OCI-LY1 (cell line): ENCODE measurements at regions not wholly inside any gene's neighbourhood (a gene's known extent, or its start where the extent isn't known, plus 50 kb on each side); places are given as distances from the start of the nearest gene placed in this dataset.

Source experiments
- H2AFZ ChIP-seq: fragments of 200-600 bp; sonication (generic), shearing (Covaris generic); 2 replicates; pipeline ENCODE4 v1.6.0; 2014; ENCODE audit warnings: antibody characterized with exemption, mild to moderate bottlenecking, low read length
- H3F3A ChIP-seq: fragments of 200-600 bp; sonication (generic), shearing (Covaris generic); 2 replicates; pipeline ENCODE4 v1.6.0; 2014; ENCODE audit warnings: mild to moderate bottlenecking, antibody characterized with exemption, low read length, moderate library complexity; ENCODE audit not compliant: insufficient read depth
- H3K27ac ChIP-seq: fragments of 200-600 bp; sonication (generic); 2 replicates; pipeline ENCODE4 v1.5.1; 2014; ENCODE audit warnings: low read length, mixed run types, mild to moderate bottlenecking, low read depth; ENCODE audit not compliant: poor library complexity, severe bottlenecking
- H3K27me3 ChIP-seq: fragments of 200-600 bp; sonication (generic); 2 replicates; pipeline ENCODE4 v1.6.0; 2014; ENCODE audit warnings: antibody characterized with exemption, mild to moderate bottlenecking, low read length, moderate library complexity; ENCODE audit not compliant: insufficient read depth
- H3K36me3 ChIP-seq: fragments of 200-600 bp; sonication (generic); 2 replicates; pipeline ENCODE4 v1.6.1; 2014; ENCODE audit warnings: mild to moderate bottlenecking, antibody characterized with exemption, low read length, moderate library complexity, mixed read lengths; ENCODE audit not compliant: insufficient read depth
- H3K4me1 ChIP-seq: fragments of 200-600 bp; sonication (generic); 2 replicates; pipeline ENCODE4 v1.5.1; 2014; ENCODE audit warnings: mild to moderate bottlenecking, low read length, moderate library complexity; ENCODE audit not compliant: insufficient read depth, severe bottlenecking
- H3K4me2 ChIP-seq: fragments of 200-600 bp; sonication (generic), shearing (Covaris generic); 2 replicates; pipeline ENCODE4 v1.6.1; 2014; ENCODE audit warnings: low read length
- H3K4me3 ChIP-seq: fragments of 200-600 bp; sonication (generic); 2 replicates; pipeline ENCODE4 v1.5.1; 2014; ENCODE audit warnings: low read length, low read depth, mild to moderate bottlenecking, mixed read lengths; ENCODE audit not compliant: poor library complexity, severe bottlenecking
- H3K79me2 ChIP-seq: fragments of 200-600 bp; shearing (Covaris generic); 2 replicates; pipeline ENCODE4 v1.6.1; 2016; ENCODE audit warnings: mixed run types, low read length, mixed read lengths; ENCODE audit not compliant: insufficient read depth
- H3K9ac ChIP-seq: fragments of 200-600 bp; sonication (generic), shearing (Covaris generic); 2 replicates; pipeline ENCODE4 v1.6.1; 2014; ENCODE audit warnings: mild to moderate bottlenecking, low read length, mixed read lengths
- H3K9me2 ChIP-seq: fragments of 200-600 bp; sonication (generic), shearing (Covaris generic); 2 replicates; pipeline ENCODE4 v1.6.1; 2014; ENCODE audit warnings: low read depth, mild to moderate bottlenecking, low read length, mixed read lengths
- H3K9me3 ChIP-seq: fragments of 200-600 bp; shearing (Covaris generic); 2 replicates; pipeline ENCODE4 v1.6.1; 2014; ENCODE audit warnings: low read length, mixed read lengths
- H4K20me1 ChIP-seq: fragments of 200-600 bp; sonication (generic), shearing (Covaris generic); 2 replicates; pipeline ENCODE4 v1.6.0; 2016; ENCODE audit warnings: mild to moderate bottlenecking, low read length; ENCODE audit not compliant: insufficient read depth
- CTCF ChIP-seq: fragments of 200-600 bp; sonication (generic), shearing (Covaris generic); IDR thresholded peaks from 2 replicates; pipeline ENCODE4 v1.5.1; 2017; ENCODE audit warnings: mild to moderate bottlenecking, antibody characterized with exemption, low read length, moderate library complexity, mixed read lengths
- EZH2 ChIP-seq: fragments of 200-600 bp; sonication (generic), shearing (Covaris generic); IDR thresholded peaks from 2 replicates; pipeline ENCODE4 v1.8.0; 2017; ENCODE audit warnings: borderline replicate concordance, mixed run types, mild to moderate bottlenecking, antibody characterized with exemption, low read length, moderate library complexity, mixed read lengths

GRCh38 chr1:99467645-99468044 is 178.3 kb upstream of the PALMD start:
- H3K9me3 ChIP-seq = no peaks in the 10 kb centered on the region
- no peaks in the 10 kb centered on the region for H3K4me1 ChIP-seq
- H3K4me3 ChIP-seq = no peak overlapping the region
- no peaks in the 10 kb centered on the region for H3K27me3 ChIP-seq
- H3K9me2 ChIP-seq = no peaks in the 10 kb centered on the region
- H3K9ac ChIP-seq = no peak overlapping the region
- no peaks in the 10 kb centered on the region for H3K36me3 ChIP-seq
- H3F3A ChIP-seq = no peaks in the 10 kb centered on the region
- H2AFZ ChIP-seq = no peak overlapping the region
- H3K4me2 ChIP-seq = no peak overlapping the region
- TF ChIP-seq EZH2 = no peak
- no peak for TF ChIP-seq CTCF
- no peaks in the 10 kb centered on the region for H3K79me2 ChIP-seq
- H3K27ac ChIP-seq = no peak overlapping the region
- no peaks in the 10 kb centered on the region for H4K20me1 ChIP-seq

GRCh38 chr1:99469550-99469971 is 176.4 kb upstream of the PALMD start:
- no peaks in the 10 kb centered on the region for H3K27me3 ChIP-seq
- H3K4me2 ChIP-seq = no peak overlapping the region
- H3F3A ChIP-seq = no peaks in the 10 kb centered on the region
- no peak overlapping the region for H3K27ac ChIP-seq
- TF ChIP-seq EZH2 (no peak), CTCF (no peak)
- no peak overlapping the region for H3K4me3 ChIP-seq
- H2AFZ ChIP-seq = no peak overlapping the region
- no peaks in the 10 kb centered on the region for H3K36me3 ChIP-seq
- no peaks in the 10 kb centered on the region for H3K4me1 ChIP-seq
- H3K9ac ChIP-seq = no peak overlapping the region
- no peaks in the 10 kb centered on the region for H3K9me2 ChIP-seq
- no peaks in the 10 kb centered on the region for H3K79me2 ChIP-seq
- H4K20me1 ChIP-seq = no peaks in the 10 kb centered on the region
- H3K9me3 ChIP-seq = no peaks in the 10 kb centered on the region

GRCh38 chr1:99472893-99473292 is 173.0 kb upstream of the PALMD start:
- Histone ChIP-seq H3K4me3 (no peak overlapping the region), H3K4me2 (no peak overlapping the region), H3K27ac (no peak overlapping the region), H3K36me3 (no peaks in the 10 kb centered on the region), H3K9me2 (no peaks in the 10 kb centered on the region), H3F3A (no peaks in the 10 kb centered on the region), H3K9ac (no peak overlapping the region), H4K20me1 (no peaks in the 10 kb centered on the region), H2AFZ (no peak overlapping the region), H3K9me3 (no peaks in the 10 kb centered on the region), H3K27me3 (no peaks in the 10 kb centered on the region), H3K79me2 (no peaks in the 10 kb centered on the region), H3K4me1 (no peaks in the 10 kb centered on the region)
- TF ChIP-seq EZH2 = no peak
- TF ChIP-seq CTCF = no peak
